ENCODE measurements at regions not wholly inside any gene's neighbourhood (a gene's known extent, or its start where the extent isn't known, plus 50 kb on each side); places are given as distances from the start of the nearest gene placed in this dataset.
"Not testable (repeated sequence)": the region's sequence is repeated elsewhere in the genome, so short reads cannot be mapped to it uniquely, and the experiment has no call there.

DNA sequence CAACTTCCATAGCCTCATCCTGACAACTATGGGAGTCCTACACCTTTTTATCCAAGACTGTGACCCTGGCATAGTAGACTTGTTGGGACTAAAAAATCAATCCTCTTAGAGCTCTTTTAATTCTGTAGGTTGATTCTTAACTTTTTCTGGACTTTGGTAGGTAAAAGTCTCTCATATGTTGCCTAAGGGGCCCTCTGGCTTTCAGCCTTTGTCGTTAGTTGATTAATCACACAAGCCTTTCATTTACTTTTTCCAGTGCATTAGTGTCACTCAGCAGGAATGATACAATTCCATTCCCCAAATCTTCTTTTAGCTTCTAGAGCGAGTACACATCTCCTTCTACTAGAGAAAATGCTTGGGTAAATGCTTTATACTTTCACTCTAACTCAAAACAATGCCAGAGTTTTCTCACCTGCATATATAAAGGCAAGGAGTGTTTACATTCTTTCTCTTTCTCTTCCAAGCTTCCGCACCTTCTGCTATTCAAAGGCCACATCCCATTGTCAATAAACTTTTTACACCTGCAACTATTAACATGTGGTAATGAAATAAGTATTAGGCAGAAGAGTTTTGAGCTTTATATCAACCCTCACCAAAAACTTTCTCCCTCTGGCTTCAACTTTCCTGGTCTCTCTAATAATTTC, 516.6 kb downstream of the FAM181B start:
- DNase-seq (ENCODE audit: low read depth in 2 of 2), result no peak

DNA sequence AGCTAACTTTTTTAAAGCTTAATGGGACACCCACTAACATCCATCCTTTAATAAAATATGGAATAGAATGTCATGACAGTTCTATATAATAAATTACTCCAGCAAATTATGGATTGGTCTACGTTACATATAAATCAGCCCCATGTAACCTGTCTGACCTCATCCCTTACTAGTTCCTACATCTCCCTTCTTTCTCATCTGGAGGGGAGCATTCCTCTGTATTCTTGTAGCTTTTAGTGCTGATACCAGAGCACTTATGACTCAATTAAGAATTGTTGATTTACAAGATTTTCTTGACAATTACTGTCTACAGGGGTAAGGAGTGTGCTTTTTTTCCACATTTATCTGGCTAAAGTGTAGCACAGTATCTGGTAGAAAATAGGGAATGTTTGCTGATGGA, 523.7 kb downstream of the FAM181B start:
- DNase-seq (ENCODE audit: low read depth in 2 of 2), result no peak

DNA sequence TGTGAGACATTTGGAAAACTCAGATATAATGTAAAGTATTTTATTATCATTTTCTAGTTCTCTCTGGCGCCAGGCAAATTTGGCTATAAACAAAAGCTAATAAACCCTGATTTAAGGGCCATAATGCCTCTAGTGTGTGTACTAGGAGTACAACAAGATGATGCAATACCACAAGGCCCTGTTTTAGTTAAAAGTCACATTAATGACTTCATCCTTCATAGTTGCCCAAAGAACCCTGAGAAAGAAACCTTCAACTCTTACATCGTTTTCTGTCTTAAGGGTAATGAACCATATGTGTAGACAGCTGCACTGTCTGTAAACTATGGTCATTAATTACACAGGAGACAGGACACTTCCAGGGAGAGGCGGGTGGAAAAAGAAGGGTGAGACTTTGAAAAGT, 538.4 kb downstream of the FAM181B start:
- peak in 1 of 2 experiments; percentile 1 for DNase-seq (ENCODE audit: low read depth in 2 of 2)

DNA sequence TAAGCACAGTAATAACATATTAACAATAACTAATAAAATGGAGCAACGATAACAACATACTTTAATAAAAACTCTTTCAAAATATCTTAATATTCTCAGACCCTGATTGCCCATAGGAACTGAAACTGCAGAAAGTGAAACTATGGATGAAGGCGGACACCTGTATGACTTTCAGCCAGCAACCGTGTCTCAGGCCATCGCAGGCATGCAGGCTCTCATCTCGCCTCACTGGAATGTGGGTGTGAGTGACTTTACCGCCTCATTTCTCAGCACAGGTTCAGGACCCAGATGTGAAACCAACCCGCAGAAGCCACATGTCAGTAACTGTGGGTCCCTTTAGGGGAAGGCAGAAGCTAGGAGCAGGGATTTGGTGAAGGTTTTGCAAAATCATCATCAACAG, 539.1 kb downstream of the FAM181B start:
- DNase-seq (ENCODE audit: low read depth in 2 of 2), result no peak

DNA sequence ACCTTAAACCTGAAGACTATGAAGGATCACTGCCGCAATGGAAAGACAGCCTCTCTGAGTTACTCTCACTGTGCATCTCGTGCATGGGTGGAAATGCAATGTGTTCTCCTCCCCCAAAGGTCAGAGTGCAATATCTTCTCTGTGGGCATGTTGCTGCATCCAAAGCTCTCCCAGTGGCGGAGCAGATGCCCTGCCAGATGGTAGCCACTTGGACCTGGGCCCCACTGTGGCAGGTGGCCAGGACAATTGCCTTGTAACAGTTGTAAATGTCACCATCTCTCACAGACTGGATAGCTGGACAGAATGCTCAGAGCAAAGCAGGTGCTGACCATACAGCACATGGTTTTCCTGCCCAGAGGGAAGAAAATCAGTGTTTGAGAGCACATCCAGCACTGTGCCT, 542.0 kb downstream of the FAM181B start:
- DNase-seq (ENCODE audit: low read depth in 2 of 2), result no peak

DNA sequence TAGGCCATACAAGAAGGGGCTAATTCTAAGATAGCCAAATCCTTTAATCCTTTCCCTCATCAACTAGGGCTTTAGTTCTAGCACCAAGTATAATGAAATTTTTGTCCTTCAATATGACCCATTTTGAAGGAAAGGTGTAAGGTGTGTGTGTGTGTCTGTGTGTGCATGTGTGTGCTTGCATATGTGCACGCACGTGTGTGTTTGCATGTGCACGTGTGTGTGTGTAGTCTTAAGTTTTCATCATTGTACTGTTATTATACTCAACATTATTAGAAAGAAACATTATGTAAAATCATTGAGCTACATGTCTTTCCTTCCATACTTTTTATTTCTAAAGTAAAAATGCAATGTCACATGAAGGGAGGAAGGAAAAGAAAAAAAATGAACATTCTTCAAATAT, 547.7 kb downstream of the FAM181B start:
- DNase-seq (ENCODE audit: low read depth in 2 of 2), result no peak

DNA sequence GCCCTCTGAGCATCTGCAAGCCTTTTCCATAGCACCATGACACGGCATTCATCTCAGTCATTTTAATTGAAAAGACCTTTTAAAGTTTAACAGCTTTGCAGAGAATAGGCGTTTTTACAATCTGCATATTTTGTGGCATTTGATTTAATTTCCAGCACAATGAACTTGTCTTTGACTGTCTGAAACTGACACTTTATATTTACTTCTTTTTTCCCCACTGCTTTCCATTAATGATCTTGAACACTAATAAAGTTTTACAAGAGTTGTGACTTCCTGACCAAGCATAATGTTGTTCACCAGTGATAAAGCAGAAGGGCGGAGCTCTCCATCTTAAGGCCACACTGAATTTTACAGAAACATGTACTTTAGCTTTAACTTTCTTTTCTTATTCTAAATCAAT, 548.7 kb downstream of the FAM181B start:
- DNase-seq (ENCODE audit: low read depth in 2 of 2), result no peak

DNA sequence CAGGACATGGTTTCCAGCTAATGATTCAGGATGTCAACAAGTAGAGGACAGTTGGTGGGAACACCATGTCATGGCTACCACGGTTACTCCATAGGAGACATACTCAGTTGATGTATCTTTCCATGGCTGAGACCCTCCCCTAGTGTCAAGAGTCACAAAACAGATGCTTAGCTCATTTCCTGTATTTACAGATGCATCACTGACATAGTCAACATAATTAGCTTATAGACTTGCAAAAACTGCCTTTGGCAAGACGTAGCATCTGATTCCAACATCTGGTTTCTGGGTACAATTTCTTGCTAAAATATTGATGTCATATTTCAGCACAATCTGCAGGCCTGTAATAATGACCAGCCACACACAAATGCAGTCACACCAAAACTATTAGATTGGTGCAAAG, 550.3 kb downstream of the FAM181B start:
- no peak for DNase-seq (ENCODE audit: low read depth in 2 of 2)

DNA sequence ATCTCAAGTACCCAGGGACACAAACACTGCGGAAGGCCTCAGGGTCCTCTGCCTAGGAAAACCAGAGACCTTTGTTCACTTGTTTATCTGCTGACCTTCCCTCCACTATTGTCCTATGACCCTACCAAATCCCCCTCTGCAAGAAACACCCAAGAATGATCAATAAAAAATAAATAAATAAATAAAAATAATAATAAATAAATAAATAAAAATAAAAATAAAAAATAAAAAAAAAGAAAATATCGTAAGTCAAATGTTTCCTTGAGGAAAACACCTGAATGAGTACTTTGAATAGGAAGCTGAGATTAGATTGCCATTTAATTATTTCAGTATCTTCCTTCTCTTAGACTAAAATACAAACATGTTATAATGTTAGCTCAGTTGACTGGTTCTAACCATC, 551.0 kb downstream of the FAM181B start:
- DNase-seq (ENCODE audit: low read depth in 2 of 2), result not testable (repeated sequence)

DNA sequence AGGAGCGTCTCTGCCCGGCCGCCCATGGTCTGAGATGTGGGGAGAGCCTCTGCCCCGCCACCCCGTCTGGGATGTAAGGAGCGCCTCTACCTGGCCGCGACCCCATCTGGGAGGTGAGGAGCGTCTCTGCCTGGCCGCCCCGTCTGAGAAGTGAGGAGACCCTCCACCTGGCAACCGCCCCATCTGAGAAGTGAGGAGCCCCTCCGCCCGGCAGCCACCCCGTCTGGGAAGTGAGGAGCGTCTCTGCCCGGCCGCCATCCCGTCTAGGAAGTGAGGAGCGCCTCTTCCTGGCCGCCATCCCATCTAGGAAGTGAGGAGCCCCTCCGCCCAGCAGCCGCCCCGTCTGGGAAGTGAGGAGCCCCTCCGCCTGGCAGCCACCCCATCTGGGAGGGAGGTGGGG, 551.9 kb downstream of the FAM181B start:
- DNase-seq (ENCODE audit: low read depth in 2 of 2), result not testable (repeated sequence)

DNA sequence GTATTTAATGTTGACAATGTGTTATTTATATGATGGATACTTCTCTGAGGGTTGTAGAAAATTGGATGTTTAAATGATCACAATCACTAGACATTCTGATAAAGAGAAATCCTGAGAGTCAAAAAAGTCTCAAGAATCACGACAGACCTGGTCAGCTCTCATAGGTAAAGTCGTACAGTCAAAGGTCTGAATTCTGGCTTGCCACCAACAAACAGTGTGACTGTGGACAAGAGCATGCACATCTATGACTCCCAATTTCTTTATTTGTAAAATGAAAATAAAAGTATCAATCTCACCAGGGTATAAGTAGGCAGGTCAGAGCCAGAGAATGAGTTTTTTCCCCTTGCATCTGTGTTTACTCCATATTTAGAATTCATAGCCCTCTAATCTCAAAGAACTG, 556.7 kb downstream of the FAM181B start:
- DNase-seq (ENCODE audit: low read depth in 2 of 2), result no peak

DNA sequence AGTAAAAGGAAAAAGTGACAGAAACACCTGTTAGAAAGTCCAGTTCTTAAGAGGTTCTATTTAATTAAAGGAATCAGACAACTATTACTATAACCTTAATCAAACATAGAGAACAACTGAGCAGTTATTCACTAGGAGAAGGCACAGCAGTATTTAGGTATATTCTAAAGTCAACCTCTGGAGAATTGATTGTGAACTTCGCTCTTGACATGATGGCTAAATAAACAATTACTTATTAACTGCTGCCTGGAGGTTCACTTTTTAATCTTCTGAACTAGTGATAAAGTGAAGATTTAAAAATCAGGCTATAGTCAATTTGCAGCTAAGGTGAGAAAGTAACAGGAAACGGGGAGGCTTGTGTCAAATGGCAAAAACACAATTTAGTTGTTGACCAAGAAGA, 557.3 kb downstream of the FAM181B start:
- DNase-seq (ENCODE audit: low read depth in 2 of 2), result no peak

DNA sequence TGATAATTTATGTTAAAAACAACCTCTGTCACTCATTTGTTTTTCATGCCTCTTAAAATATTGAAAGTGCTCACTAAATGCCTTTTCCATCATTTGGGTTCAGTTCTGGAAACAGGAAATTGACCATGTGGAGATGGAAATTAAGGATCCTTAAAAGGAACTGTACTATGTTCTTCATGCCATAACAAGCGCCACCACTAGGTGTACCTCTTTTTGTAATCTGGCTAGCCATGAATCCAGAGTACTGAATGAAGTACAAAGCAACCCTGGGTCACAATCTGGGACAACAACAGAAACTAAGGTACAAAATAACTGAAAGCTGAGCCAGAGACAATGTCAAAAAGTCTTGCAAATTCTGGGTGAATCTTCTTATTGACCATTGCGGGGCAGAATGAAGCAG, 559.1 kb downstream of the FAM181B start:
- no peak for DNase-seq (ENCODE audit: low read depth in 2 of 2)

DNA sequence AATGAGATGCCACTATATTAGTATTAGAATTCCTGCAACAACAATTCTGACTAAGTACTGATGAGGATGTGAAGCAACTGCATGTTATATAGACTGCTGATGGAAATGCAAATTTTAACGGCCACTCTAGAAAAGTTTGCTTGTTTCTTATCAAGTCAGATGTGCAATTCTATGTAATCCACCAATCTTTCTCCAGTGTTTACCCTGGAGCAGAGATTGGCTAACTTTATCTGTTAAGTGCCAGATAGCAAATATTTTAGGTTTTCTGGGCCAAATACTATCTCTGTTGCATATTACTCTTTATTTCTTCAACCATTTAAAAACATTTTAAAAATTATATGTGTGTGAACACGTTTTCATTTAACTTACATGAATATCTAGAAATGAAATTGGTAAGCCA, 586.9 kb downstream of the FAM181B start:
- no peak for DNase-seq (ENCODE audit: low read depth in 2 of 2)

DNA sequence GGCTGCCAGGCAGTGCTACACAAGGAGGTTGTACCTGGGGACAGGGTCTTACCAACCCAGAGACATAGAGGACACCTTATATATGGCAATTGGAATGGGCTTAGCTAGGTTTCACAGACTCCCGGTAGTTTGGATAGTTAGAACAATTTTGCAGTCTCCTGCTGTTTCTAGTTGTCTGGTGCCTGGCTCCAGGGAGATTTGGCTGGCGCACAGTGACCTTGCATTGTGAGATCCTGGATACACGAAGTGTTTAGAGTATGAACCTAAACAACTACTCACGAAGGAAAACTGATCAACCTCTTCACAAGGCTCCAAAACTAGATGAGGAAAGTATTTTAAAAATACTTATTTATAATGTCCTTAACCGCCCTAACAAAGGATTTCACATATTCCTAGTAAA, 614.7 kb downstream of the FAM181B start:
- no peak for DNase-seq (ENCODE audit: low read depth in 2 of 2)

DNA sequence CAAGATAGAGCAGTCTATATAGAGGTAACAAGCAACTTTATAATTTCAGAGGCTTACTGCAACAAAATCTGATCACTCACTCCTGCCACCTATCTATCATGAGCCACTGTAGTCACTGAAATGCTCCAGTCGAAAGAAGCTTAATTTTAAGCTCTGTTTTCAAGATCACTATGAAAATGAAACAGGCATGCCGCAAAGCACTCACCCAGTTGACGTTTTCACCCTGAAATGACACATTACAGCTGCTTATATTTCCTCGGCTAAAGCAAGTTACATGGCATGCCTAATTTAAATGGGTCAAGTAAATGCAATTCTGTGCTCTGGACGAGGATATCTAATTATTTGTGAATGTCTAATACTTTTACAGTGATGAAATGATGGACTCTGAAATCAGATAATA, 616.3 kb downstream of the FAM181B start:
- DNase-seq (ENCODE audit: low read depth in 2 of 2), result no peak

DNA sequence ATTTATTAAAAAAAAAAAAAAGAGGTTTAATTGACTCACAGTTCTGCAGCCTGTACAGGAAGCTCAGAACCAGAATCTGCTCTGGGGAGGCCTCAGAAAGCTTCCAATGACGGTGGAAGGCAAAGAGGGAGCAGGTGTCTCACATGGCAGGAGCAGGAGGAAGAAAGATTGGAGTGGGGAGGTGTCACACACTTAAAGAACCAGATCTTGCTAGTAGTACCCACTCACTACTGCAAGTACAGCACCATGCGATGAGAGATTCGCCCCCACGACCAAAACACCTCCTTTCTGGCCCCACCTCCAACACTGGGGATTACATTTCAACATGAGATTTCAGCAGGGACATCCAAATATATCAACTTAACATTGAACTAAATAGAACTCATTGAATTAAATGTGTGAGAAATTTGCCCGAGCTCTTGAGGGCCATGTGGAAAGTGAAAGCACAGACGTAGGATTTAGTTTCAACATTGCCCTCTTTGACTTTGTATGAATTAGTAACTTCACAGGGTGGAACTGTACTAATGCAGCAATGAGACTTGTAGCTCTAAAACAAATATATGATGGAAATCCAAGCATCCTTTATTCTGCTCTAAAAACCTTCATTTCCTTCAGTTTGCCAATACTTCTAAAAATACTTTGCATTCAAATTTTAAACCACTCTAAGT, 628.2 kb downstream of the FAM181B start:
- DNase-seq (ENCODE audit: low read depth in 2 of 2), result no peak

DNA sequence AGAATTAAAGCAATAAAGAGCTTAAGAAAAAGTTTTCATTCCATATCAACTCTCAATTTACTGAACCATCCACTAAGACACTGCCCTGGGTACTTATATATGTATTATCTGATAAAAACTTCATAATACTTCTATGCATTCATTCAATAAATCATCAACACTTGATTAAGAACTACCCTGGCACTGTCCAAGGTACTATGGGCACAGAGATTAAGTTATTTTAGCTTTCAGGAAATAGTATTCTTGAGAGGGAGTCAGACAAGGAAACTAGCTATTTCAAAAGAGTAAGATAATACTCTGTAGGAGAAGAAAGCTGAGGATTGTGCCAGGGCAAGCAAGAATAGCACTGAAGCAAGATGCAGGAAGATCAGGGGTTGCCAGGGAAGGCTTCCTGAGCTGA, 640.8 kb downstream of the FAM181B start:
- no peak for DNase-seq (ENCODE audit: low read depth in 2 of 2)

DNA sequence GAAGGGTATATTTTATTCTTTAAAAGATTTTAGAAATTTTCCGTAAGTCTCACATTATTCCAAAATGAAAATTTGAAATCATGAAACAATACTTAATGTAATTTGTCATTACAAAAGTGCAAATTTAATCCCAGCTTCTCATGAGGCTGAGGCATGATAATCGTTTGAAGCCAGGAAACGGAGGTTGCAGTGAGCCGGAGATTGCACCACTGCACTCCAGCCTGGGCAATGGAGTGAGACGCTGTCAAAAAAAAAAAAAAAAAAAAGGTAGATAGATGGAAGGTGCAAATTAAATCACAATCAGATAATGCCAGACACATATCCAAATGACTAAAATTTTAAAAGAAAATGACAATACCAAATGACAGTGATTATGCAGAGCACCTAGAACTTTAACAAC, 644.2 kb downstream of the FAM181B start:
- no peak for DNase-seq (ENCODE audit: low read depth in 2 of 2)

DNA sequence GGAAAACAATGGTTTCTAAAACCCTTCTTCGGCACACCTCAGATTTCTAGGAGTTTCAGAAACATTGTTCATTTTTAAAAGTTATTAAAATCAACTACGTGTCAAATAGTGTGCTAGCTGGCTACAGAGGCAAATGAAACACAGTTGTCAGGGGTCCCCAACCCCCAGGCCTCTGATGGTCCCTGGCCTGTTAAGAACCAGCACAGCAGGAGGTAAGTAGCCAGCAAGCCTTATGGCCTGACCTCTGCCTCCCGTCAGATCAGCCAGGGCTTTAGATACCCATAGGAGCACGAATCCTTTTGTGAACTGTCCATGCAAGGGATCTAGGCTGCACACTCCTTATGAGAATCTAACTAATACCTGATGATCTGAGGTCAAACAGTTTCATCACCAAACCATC, 648.2 kb downstream of the FAM181B start:
- DNase-seq (ENCODE audit: low read depth in 2 of 2), result no peak

DNA sequence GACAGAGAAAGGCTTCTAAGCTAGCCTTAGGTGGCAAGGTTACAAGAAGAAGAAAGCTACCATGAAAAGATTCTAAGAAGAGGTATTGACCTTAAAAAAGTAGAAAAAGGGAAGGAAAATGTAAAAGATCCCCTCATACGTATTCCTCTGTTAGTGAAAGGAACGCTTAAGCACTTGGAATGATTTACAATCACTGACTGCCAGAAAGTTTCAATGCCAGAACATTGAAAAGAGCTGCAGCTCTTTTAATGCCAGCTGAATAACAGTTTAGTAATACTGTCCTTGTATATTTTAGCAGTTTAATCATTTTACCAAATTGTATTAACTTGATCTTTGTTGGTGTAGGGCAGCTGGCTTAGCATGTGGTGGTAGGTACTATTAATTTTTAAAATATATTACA, 650.7 kb downstream of the FAM181B start:
- DNase-seq (ENCODE audit: low read depth in 2 of 2), result peak in 1 of 2 experiments; percentile 5

DNA sequence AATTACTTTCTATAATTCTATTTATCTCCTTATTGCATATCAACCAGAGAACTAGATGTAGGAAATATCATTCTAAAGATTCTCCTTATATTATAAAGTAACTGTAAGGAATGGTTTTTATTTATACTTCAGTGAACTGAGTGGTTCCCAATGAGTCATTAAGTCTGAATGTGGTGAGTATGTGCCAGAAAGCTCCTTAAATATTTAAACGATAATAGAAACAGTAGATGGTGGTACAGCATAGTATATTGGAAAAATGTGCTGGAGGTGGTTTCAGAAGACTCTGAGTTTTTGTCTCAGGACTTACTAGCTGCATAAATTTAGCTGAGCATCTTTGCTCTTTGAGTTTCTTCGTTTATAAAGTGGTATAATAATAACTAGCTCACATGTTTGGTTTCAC, 653.5 kb downstream of the FAM181B start:
- peak; percentile 63 to 64 for DNase-seq (ENCODE audit: low read depth in 2 of 2)

DNA sequence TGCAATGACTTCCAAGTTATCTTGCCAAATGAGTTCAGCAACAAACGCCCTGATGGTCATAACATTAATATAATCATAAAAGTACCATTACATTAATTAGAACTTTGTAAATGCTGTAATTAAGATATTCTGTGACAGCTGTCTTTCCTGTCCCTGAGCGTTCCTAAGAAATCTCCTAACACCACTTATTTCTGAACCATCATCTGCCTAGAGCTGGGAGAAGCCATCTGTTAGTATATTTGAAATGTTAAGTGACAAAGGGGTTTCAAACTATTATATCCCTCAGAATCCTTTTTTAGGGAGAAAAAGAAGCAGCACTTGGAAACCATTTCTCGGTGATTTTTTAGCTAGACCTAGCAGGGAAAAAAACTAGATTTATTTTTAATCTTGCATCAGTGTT, 657.5 kb downstream of the FAM181B start:
- no peak for DNase-seq (ENCODE audit: low read depth in 2 of 2)

DNA sequence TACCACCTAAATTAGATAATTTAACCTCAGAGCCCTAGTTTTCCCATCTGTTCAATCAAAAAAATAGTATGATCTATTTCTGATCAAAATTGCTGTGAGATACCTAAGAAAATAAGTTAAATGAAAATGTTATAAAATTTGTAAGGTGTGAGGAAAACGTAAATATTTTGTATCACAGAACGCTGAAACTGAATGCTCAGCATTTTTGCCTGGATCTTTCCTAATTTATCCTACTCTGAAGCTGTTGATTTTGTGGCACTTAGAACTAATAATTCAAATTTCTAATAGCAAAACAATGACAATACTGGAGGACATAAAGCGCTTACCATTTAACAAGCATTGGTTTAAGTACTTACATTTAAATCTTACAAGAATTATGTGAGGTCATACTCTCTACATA, 674.2 kb downstream of the FAM181B start:
- no peak for DNase-seq (ENCODE audit: low read depth in 2 of 2)

Data from fibroblast of skin of left quadriceps (primary cell).